ENCODE measurements at regions not wholly inside any gene's neighbourhood (a gene's known extent, or its start where the extent isn't known, plus 50 kb on each side); places are given as distances from the start of the nearest gene placed in this dataset.
"Not testable (repeated sequence)": the region's sequence is repeated elsewhere in the genome, so short reads cannot be mapped to it uniquely, and the experiment has no call there.

DNA sequence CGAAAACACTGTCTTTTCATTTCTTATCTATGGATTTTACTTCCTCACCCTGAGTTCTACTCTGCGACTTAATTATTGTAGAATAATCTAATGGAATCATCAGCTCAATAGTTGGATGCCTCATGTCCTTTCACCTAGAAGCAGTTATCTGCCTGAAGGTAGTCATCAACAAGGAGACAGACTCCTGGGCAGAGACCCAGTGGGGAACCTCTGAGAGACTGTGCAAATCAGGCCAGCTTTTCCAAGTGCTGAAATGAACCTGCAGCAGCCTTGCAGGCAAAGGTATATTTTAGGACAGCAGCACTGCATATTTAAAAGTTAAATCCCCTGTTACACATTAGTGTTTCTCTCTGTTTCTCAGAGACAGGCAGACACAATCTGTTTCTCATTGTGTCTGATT is 99.7 kb upstream of the STMND1 start:
- no peak overlapping the region for H3K4me3 Mint-ChIP-seq

DNA sequence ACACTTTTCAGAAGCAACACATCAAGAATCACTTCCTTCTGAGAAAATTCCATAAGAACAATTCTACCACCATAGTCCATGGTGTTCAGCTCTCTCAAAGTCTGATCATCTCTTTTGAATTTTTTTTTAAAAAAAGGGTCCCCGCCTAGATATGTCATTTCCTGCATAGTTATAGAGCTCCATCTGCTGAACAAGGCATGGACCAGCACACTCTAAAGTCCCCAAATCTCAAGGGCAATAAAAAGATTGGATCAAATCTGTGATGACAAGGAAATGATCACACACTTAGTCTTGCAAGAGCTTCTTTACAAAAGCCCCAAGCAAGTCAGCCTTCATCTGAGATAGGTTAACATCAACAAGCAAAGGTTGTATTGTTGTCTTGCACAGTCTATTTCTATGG is 100.7 kb upstream of the STMND1 start:
- Mint-ChIP-seq H3K4me1 (no peaks in the 10 kb centered on the region), H3K27ac (no peak overlapping the region)

More for the DNA sequence above, 99.7 kb upstream of the STMND1 start:
- CTCF ChIA-PET, result no interaction called here
- peaks cover 47% of the 10 kb centered on the region for H3K27me3 Mint-ChIP-seq
- no peak for DNase-seq
- H3K9me3 Mint-ChIP-seq, result peaks cover 2% of the 10 kb centered on the region
- POLR2A ChIA-PET, result no interaction called here
- no peaks in the 10 kb centered on the region for H3K36me3 Mint-ChIP-seq (ENCODE audit: low read depth)
- no peaks in the 10 kb centered on the region for H3K4me1 Mint-ChIP-seq
- no peak overlapping the region for H3K27ac Mint-ChIP-seq

GRCh38 chr6:16999491-17000436 is 102.1 kb upstream of the STMND1 start:
- no peak overlapping the region for H3K4me3 Mint-ChIP-seq
- H3K9me3 Mint-ChIP-seq, result no peaks in the 10 kb centered on the region
- H3K4me1 Mint-ChIP-seq, result no peaks in the 10 kb centered on the region
- H3K36me3 Mint-ChIP-seq (ENCODE audit: low read depth), result no peaks in the 10 kb centered on the region
- no peak overlapping the region for H3K27ac Mint-ChIP-seq
- DNase-seq, result no peak
- CTCF ChIA-PET, result no interaction called here
- H3K27me3 Mint-ChIP-seq, result peaks cover 48% of the 10 kb centered on the region
- POLR2A ChIA-PET, result no interaction called here

More for the DNA sequence above, 100.7 kb upstream of the STMND1 start:
- ChIA-PET POLR2A (no interaction called here), CTCF (no interaction called here)
- Mint-ChIP-seq H3K27me3 (peaks cover 47% of the 10 kb centered on the region), H3K9me3 (peaks cover 2% of the 10 kb centered on the region), H3K4me3 (no peak overlapping the region), H3K36me3 (ENCODE audit: low read depth) (no peaks in the 10 kb centered on the region)
- no peak for DNase-seq

- Mint-ChIP-seq H3K27ac (no peak overlapping the region), H3K9me3 (no peaks in the 10 kb centered on the region), H3K27me3 (peaks cover 48% of the 10 kb centered on the region), H3K36me3 (ENCODE audit: low read depth) (no peaks in the 10 kb centered on the region), H3K4me1 (no peaks in the 10 kb centered on the region), H3K4me3 (no peak overlapping the region)
- ChIA-PET POLR2A (no interaction called here), CTCF (no interaction called here)
- no peak for DNase-seq
Measured at GRCh38 chr6:16998461-16998860, 103.4 kb upstream of the STMND1 start.

DNA sequence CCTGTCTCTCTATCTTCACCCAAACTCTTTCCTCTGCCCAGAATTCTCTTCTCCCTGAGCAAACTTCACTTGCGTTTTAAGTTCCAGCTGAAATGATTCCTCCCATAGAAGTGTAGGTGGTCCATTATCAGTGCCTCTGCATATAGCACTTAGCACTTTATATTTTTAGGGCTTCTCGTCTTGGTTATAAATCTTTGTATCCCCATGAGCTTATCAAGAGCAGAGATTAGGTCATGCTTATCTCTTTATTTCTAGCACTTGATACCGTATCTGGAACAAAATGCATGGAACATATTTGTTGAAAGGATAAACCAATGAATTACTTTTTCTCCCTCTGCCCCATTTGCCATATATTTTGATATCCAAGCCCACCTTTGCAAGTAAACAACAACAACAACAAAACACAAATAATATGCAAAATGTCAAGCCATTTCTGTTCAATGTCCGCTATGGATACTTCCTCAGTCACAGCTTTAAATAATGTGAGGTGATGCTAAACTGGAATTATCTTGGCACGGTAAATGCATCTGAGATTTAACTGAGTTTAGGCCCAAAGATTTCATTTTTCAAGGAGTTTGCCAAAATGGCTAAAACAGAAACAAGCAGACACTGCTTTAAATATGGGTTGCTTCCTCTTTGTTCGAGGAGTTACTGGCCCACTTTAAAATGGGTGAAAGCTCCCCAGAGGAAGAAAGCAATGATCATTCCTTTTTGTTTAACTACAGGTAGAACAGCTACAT is 106.2 kb upstream of the STMND1 start:
- POLR2A ChIA-PET, result no interaction called here
- H3K27ac Mint-ChIP-seq, result no peak overlapping the region
- no peaks in the 10 kb centered on the region for H3K4me1 Mint-ChIP-seq
- H3K27me3 Mint-ChIP-seq, result peaks cover 37% of the 10 kb centered on the region
- H3K36me3 Mint-ChIP-seq (ENCODE audit: low read depth), result no peaks in the 10 kb centered on the region
- no peak for DNase-seq
- CTCF ChIA-PET, result no interaction called here
- H3K4me3 Mint-ChIP-seq, result no peak overlapping the region
- no peaks in the 10 kb centered on the region for H3K9me3 Mint-ChIP-seq

DNA sequence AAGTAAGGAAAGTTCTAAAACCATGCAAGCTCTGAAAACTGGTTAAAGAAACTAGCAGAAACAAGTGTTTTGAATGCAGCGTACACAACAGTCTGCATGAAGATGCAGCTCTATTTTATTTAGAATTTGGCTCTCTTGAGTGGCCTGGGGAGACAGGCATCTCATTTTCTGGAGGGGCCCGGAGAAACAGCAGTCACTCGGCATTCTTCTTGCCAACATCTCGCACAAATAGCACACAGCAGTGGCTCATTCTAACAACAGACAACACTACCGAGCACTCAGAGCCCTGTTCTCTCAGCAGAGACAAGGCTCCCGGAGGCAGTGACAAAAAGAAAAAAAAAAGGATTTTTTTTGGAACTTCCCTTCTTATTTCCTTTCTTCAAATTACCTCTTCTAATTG is 108.5 kb upstream of the STMND1 start:
- Mint-ChIP-seq H3K27me3 (peaks cover 27% of the 10 kb centered on the region), H3K4me1 (no peaks in the 10 kb centered on the region), H3K27ac (no peak overlapping the region), H3K4me3 (no peak overlapping the region), H3K36me3 (ENCODE audit: low read depth) (no peaks in the 10 kb centered on the region), H3K9me3 (peaks cover 5% of the 10 kb centered on the region)
- no peak for DNase-seq
- ChIA-PET POLR2A (no interaction called here), CTCF (no interaction called here)

DNA sequence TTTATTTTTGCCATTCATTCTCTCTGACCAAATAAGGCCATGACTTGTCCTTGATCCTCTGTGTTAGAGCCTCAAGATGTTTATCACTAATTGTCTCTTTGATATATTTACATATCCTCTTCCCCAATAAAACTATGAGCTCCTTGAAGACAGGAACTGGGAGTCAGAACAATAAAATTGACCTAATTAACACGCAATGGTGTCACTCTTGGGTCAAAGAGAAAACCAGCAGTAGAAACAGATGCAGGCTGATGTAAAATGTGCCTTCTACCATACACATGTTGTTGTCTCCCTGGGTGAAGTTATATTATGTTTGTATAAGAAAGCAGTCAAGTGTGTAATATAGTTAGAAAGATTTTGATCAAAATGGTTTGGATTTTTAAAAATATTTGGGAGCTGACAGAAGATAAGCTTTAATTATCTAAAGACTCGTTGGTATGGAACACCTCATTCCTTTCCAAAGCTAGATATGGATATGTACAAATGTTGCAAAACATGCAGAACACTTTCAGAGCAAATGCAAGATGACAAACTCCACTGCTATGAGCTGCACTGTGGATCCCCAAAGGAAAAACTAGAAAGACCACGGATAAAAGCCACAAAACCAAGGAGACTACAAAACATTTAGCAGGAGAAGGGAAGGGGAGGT is 109.7 kb upstream of the STMND1 start:
- H3K27me3 Mint-ChIP-seq, result peaks cover 24% of the 10 kb centered on the region
- CTCF ChIA-PET, result no interaction called here
- H3K4me1 Mint-ChIP-seq, result no peaks in the 10 kb centered on the region
- DNase-seq, result no peak
- POLR2A ChIA-PET, result no interaction called here
- no peak overlapping the region for H3K27ac Mint-ChIP-seq
- no peak overlapping the region for H3K4me3 Mint-ChIP-seq
- H3K36me3 Mint-ChIP-seq (ENCODE audit: low read depth), result no peaks in the 10 kb centered on the region
- H3K9me3 Mint-ChIP-seq, result peaks cover 5% of the 10 kb centered on the region

DNA sequence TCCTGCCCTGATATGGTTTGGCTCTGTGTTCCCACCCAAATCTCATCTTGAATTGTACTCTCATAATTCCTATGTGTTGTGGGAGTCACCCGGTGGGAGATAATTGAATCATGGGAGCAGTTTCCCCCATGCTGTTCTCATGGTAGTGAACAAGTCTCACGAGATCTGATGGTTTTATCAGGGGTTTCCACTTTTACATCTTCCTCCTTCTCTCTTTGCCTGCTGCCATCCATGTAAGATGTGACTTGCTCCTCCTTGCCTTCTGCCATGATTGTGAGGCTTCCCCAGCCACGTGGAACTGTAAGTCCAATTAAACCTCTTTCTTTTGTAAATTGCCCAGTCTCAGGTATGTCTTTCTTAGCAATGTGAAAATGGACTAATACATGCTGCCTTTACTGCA is 111.9 kb upstream of the STMND1 start:
- CTCF ChIA-PET; H3K27ac Mint-ChIP-seq; H3K9me3 Mint-ChIP-seq; H3K4me3 Mint-ChIP-seq; POLR2A ChIA-PET; H3K4me1 Mint-ChIP-seq; H3K36me3 Mint-ChIP-seq (ENCODE audit: low read depth); DNase-seq: not testable (repeated sequence)
- peaks cover 30% of the 10 kb centered on the region for H3K27me3 Mint-ChIP-seq

DNA sequence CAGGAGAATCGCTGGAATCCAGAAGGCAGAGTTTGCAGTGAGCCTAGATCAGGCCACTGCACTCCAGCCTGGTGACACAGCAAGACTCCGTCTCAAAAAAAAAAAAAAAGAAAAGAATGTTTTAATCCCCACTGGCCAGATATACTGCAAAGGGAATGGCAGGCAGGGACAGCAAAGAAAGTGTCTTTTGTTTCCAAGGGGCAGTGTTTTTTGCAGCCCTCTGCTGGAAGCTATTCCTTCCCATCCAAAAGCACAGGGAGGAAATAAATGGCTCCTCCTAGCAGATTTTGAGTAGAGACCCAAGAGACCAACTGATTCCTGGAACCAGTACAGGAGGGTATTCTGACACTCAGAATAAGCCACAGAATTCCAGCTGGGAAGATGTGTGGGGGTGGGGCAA is 112.5 kb upstream of the STMND1 start:
- Mint-ChIP-seq H3K36me3 (ENCODE audit: low read depth) (no peaks in the 10 kb centered on the region), H3K27ac (no peak overlapping the region), H3K4me1 (no peaks in the 10 kb centered on the region), H3K4me3 (no peak overlapping the region), H3K9me3 (peaks cover 5% of the 10 kb centered on the region), H3K27me3 (peaks cover 32% of the 10 kb centered on the region)
- DNase-seq, result no peak
- CTCF ChIA-PET, result no interaction called here
- POLR2A ChIA-PET, result no interaction called here

DNA sequence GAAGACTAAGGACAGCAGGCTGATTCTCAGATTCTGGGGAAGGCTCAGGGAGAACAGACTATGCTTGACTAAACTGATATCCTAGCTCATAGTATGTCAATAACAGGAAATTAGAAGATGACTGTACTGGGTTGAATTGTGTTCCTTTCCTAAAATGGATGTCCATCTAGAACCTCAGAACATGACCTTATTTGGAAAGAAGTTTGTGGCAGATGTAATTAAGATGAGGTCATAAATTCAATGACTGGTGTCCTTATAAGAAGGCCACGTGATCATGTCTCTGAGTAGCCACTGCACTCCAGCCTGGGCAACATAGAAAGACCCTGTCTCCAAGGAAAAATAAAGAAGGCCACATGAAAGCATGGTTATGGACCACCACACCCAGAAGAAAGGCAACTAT is 113.9 kb upstream of the STMND1 start:
- no peak for DNase-seq
- Mint-ChIP-seq H3K9me3 (peaks cover 5% of the 10 kb centered on the region), H3K36me3 (ENCODE audit: low read depth) (no peaks in the 10 kb centered on the region), H3K4me1 (no peaks in the 10 kb centered on the region), H3K27me3 (peaks cover 37% of the 10 kb centered on the region), H3K4me3 (no peak overlapping the region), H3K27ac (no peak overlapping the region)
- ChIA-PET POLR2A (no interaction called here), CTCF (no interaction called here)

DNA sequence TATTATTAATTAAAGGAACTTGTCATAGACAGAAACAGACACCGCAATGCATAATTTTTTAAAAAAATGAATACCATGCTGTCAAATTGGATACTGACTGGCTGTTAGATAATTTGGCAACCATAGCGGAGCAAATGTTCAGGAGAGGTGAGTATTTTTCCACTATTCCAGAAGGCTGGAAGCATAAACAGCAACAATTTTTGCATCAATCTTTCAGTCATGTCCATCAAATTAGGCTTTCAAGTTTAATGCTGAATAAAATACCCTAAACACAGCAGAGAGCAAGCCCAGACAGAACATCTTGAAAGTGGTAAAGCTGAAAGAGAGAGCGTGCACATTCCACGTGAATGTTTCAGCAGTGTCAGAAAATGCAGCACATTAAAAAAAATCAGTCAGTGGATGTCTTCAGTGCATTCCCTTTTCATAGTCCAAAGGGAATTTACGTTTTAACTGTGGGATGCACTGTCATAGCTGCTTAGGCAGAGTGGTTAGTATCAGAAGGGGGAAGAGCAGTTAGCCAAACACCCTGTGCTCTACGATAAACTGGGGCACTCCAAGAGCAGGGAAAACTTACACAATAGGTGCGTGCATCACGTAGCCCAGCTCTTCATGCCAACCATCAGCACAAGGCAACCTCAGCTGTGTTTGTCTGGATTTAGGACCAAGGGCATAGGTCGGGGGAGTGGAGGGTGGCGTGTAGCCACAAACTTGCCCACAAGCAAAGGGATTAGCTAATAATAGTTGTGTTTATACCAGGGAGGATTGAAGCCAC is 116.2 kb upstream of the STMND1 start:
- Mint-ChIP-seq H3K4me1 (no peaks in the 10 kb centered on the region), H3K9me3 (peaks cover 5% of the 10 kb centered on the region), H3K27ac (no peak overlapping the region), H3K4me3 (no peak overlapping the region), H3K36me3 (ENCODE audit: low read depth) (no peaks in the 10 kb centered on the region), H3K27me3 (peaks cover 37% of the 10 kb centered on the region)
- POLR2A ChIA-PET, result no interaction called here
- CTCF ChIA-PET, result no interaction called here
- DNase-seq, result no peak

DNA sequence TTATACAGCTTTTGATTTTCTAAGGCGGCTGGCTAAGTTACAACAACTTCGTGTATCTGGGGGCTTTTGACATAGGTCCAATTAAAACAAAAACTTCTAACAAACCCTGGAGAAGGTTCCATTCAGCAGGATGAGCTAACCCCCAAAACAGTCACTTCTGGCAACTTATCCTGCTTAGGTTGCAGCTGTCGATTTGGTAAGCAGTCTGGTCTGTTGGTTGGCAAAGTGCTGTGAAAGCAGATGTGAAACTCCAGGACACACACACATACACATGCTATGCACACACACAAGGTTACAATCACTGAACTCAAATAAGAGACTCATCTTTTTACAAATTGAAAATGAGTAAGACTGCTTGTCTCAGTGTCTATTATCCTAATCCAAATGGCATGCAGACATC is 119.0 kb upstream of the STMND1 start:
- CTCF ChIA-PET, result no interaction called here
- DNase-seq, result no peak
- Mint-ChIP-seq H3K4me1 (no peaks in the 10 kb centered on the region), H3K9me3 (no peaks in the 10 kb centered on the region), H3K27ac (no peak overlapping the region), H3K4me3 (no peak overlapping the region), H3K27me3 (peaks cover 54% of the 10 kb centered on the region), H3K36me3 (ENCODE audit: low read depth) (no peaks in the 10 kb centered on the region)
- POLR2A ChIA-PET, result no interaction called here

- no peak for DNase-seq
- Mint-ChIP-seq H3K27ac (no peak overlapping the region), H3K9me3 (no peaks in the 10 kb centered on the region), H3K4me1 (no peaks in the 10 kb centered on the region), H3K36me3 (ENCODE audit: low read depth) (no peaks in the 10 kb centered on the region), H3K4me3 (no peak overlapping the region), H3K27me3 (peaks cover 51% of the 10 kb centered on the region)
- CTCF ChIA-PET, result no interaction called here
- POLR2A ChIA-PET, result no interaction called here
Measured at GRCh38 chr6:16979677-16980370, 122.0 kb upstream of the STMND1 start.
